Hepatocyte (in vitro differentiated cells): ENCODE measurements at regions not wholly inside any gene's neighbourhood (a gene's known extent, or its start where the extent isn't known, plus 50 kb on each side); places are given as distances from the start of the nearest gene placed in this dataset.

Source experiments
- DNase-seq: peaks from one replicate; pipeline ENCODE4 v3.0.0-alpha.2; 2016; ENCODE audit warnings: low spot score
- H2AFZ ChIP-seq: fragments of 200-600 bp; sonication (generic); 2 replicates; pipeline ENCODE4 v1.6.0; 2016; ENCODE audit warnings: antibody characterized with exemption, mild to moderate bottlenecking
- H3K27ac ChIP-seq: fragments of 200-600 bp; sonication (generic); 2 replicates; pipeline ENCODE4 v1.5.1; 2016; ENCODE audit warnings: mild to moderate bottlenecking
- H3K27me3 ChIP-seq: fragments of 200-600 bp; sonication (generic); 2 replicates; pipeline ENCODE4 v1.6.1; 2016
- H3K36me3 ChIP-seq: fragments of 200-600 bp; sonication (generic); replicated peaks from 2 replicates; pipeline ENCODE4 v1.5.1; 2016; ENCODE audit warnings: low read depth; ENCODE audit not compliant: insufficient read depth
- H3K4me1 ChIP-seq: fragments of 200-600 bp; sonication (generic); 2 replicates; pipeline ENCODE4 v1.5.1; 2016; ENCODE audit warnings: mild to moderate bottlenecking, moderate library complexity; ENCODE audit not compliant: insufficient read depth
- H3K4me2 ChIP-seq: fragments of 200-600 bp; sonication (generic); 2 replicates; pipeline ENCODE4 v1.6.0; 2016
- H3K4me3 ChIP-seq: fragments of 200-600 bp; sonication (generic); 2 replicates; pipeline ENCODE4 v1.5.1; 2016; ENCODE audit warnings: mild to moderate bottlenecking
- H3K79me2 ChIP-seq: fragments of 200-600 bp; sonication (generic); 2 replicates; pipeline ENCODE4 v1.6.0; 2017; ENCODE audit warnings: mild to moderate bottlenecking
- H3K9me2 ChIP-seq: fragments of 200-600 bp; sonication (generic); replicated peaks from 2 replicates; pipeline ENCODE4 v1.6.0; 2017; ENCODE audit warnings: mild to moderate bottlenecking; ENCODE audit not compliant: insufficient read depth
- H3K9me3 ChIP-seq: fragments of 200-600 bp; sonication (generic); 2 replicates; pipeline ENCODE4 v1.5.1; 2016; ENCODE audit warnings: low read depth, mild to moderate bottlenecking
- H4K20me1 ChIP-seq: fragments of 200-600 bp; sonication (generic); 2 replicates; pipeline ENCODE4 v1.6.0; 2016; ENCODE audit warnings: mild to moderate bottlenecking; ENCODE audit not compliant: insufficient read depth, poor library complexity, severe bottlenecking
- CTCF ChIP-seq: fragments of 200-600 bp; sonication (generic); IDR thresholded peaks from 2 replicates; pipeline ENCODE4 v1.5.1; 2016; ENCODE audit warnings: antibody characterized with exemption, mild to moderate bottlenecking; ENCODE audit not compliant: poor library complexity
- EZH2 ChIP-seq: fragments of 200-600 bp; sonication (generic); IDR thresholded peaks from 2 replicates; pipeline ENCODE4 v1.6.1; 2016; ENCODE audit warnings: antibody characterized with exemption, mild to moderate bottlenecking, borderline replicate concordance
- EZH2phosphoT487 ChIP-seq: fragments of 200-600 bp; sonication (generic); IDR thresholded peaks from one replicate; pipeline ENCODE4 v1.6.1; 2018; ENCODE audit warnings: antibody characterized with exemption, mild to moderate bottlenecking, low read depth, moderate library complexity; ENCODE audit not compliant: unreplicated experiment, severe bottlenecking
- WGBS: methylation state at CpG from one replicate; pipeline ENCODE4 v1.1.6; 2016; ENCODE audit warnings: low lambda C conversion rate; ENCODE audit errors: missing lambda C conversion rate; 5-methylcytosine and 5-hydroxymethylcytosine counted together

GRCh38 chr1:38133304-38133703 is 86.7 kb upstream of the POU3F1 start:
- no peak overlapping the region for H3K4me2 ChIP-seq
- H3K27ac ChIP-seq = no peak overlapping the region
- TF ChIP-seq EZH2phosphoT487 (no peak), CTCF (no peak), EZH2 (no peak)
- no peak overlapping the region for H2AFZ ChIP-seq
- no peaks in the 10 kb centered on the region for H4K20me1 ChIP-seq
- H3K36me3 ChIP-seq = no peaks in the 10 kb centered on the region
- peaks cover 2% of the 10 kb centered on the region for H3K4me1 ChIP-seq
- no peak overlapping the region for H3K4me3 ChIP-seq
- H3K27me3 ChIP-seq = peaks cover 35% of the 10 kb centered on the region
- 86% methylated on average over 7 of the region's 7 CpGs for WGBS
- DNase-seq = no peak
- H3K79me2 ChIP-seq = no peaks in the 10 kb centered on the region
- H3K9me3 ChIP-seq = no peaks in the 10 kb centered on the region
- no peaks in the 10 kb centered on the region for H3K9me2 ChIP-seq

GRCh38 chr1:38132681-38133080 is 86.1 kb upstream of the POU3F1 start:
- H3K9me3 ChIP-seq = no peaks in the 10 kb centered on the region
- H4K20me1 ChIP-seq = no peaks in the 10 kb centered on the region
- no peak overlapping the region for H3K4me3 ChIP-seq
- no peaks in the 10 kb centered on the region for H3K9me2 ChIP-seq
- no peaks in the 10 kb centered on the region for H3K79me2 ChIP-seq
- no peaks in the 10 kb centered on the region for H3K36me3 ChIP-seq
- H3K27ac ChIP-seq = no peak overlapping the region
- H3K4me2 ChIP-seq = no peak overlapping the region
- 82% methylated on average over 6 of the region's 6 CpGs for WGBS
- DNase-seq = no peak
- no peaks in the 10 kb centered on the region for H3K4me1 ChIP-seq
- H3K27me3 ChIP-seq = peaks cover 35% of the 10 kb centered on the region
- no peak for TF ChIP-seq EZH2
- no peak for TF ChIP-seq EZH2phosphoT487
- TF ChIP-seq CTCF = no peak
- no peak overlapping the region for H2AFZ ChIP-seq

GRCh38 chr1:38131024-38131585 is 84.5 kb upstream of the POU3F1 start:
- no peaks in the 10 kb centered on the region for H3K9me2 ChIP-seq
- DNase-seq = no peak
- H3K27me3 ChIP-seq = peaks cover 20% of the 10 kb centered on the region
- H3K36me3 ChIP-seq = no peaks in the 10 kb centered on the region
- no peak overlapping the region for H3K4me2 ChIP-seq
- H3K9me3 ChIP-seq = no peaks in the 10 kb centered on the region
- no peaks in the 10 kb centered on the region for H3K79me2 ChIP-seq
- WGBS = 72% methylated on average over 6 of the region's 6 CpGs
- no peak overlapping the region for H3K4me3 ChIP-seq
- no peak overlapping the region for H3K27ac ChIP-seq
- no peak overlapping the region for H2AFZ ChIP-seq
- TF ChIP-seq CTCF = no peak
- TF ChIP-seq EZH2 = no peak
- TF ChIP-seq EZH2phosphoT487 = no peak
- no peaks in the 10 kb centered on the region for H4K20me1 ChIP-seq
- no peaks in the 10 kb centered on the region for H3K4me1 ChIP-seq

GRCh38 chr1:38129971-38130370 is 83.4 kb upstream of the POU3F1 start:
- no peaks in the 10 kb centered on the region for H3K36me3 ChIP-seq
- H3K9me3 ChIP-seq = no peaks in the 10 kb centered on the region
- no peaks in the 10 kb centered on the region for H3K79me2 ChIP-seq
- DNase-seq = no peak
- no peaks in the 10 kb centered on the region for H4K20me1 ChIP-seq
- H3K9me2 ChIP-seq = no peaks in the 10 kb centered on the region
- no peak overlapping the region for H3K4me2 ChIP-seq
- H2AFZ ChIP-seq = no peak overlapping the region
- no peaks in the 10 kb centered on the region for H3K4me1 ChIP-seq
- 90% methylated on average over 2 of the region's 2 CpGs for WGBS
- H3K27ac ChIP-seq = no peak overlapping the region
- H3K4me3 ChIP-seq = no peak overlapping the region
- H3K27me3 ChIP-seq = peaks cover 13% of the 10 kb centered on the region
- no peak for TF ChIP-seq CTCF
- TF ChIP-seq EZH2 = no peak
- no peak for TF ChIP-seq EZH2phosphoT487
